B cell (primary cell): ENCODE measurements at regions not wholly inside any gene's neighbourhood (a gene's known extent, or its start where the extent isn't known, plus 50 kb on each side); places are given as distances from the start of the nearest gene placed in this dataset.

Source experiments
- ATAC-seq: fragments of 200-7000 bp; cut with Tn5 transposase; one replicate; pipeline ENCODE4 v1.10.0; 2021; ENCODE audit warnings: low read depth, mild to moderate bottlenecking, moderate number of reproducible peaks, moderate library complexity
- CTCF ChIA-PET: fragments of 350-600 bp; sonication (Branson Sonifier 250); formaldehyde crosslinking; loops from one replicate; lab custom pipeline; 2021; ENCODE audit warnings: antibody characterized with exemption, inconsistent platforms; lab: Charles Lee
- POLR2A ChIA-PET: fragments of 350-600 bp; sonication (Branson Sonifier 250); formaldehyde crosslinking; loops from one replicate; lab custom pipeline; 2021; ENCODE audit warnings: antibody characterized with exemption; lab: Charles Lee
- DNase-seq: peaks from one replicate; pipeline ENCODE4 v3.0.0; 2013
- H2AFZ ChIP-seq: 2 replicates; pipeline ENCODE4 v1.6.1; 2012; ENCODE audit warnings: mild to moderate bottlenecking, low read depth, low read length; ENCODE audit not compliant: insufficient read depth, poor library complexity, severe bottlenecking
- H3K27ac ChIP-seq, 2 donors: 1 replicate in 1 of 2; 2 replicates in 1 of 2; pipeline ENCODE4 v1.5.1; 2012 to 2013; ENCODE audit warnings: low read length in 2 of 2, mild to moderate bottlenecking in 2 of 2, moderate library complexity in 1 of 2
- H3K27me3 ChIP-seq, 4 experiments: fragments of 200-600 bp in 1 of 4; sonication (generic) in 1 of 4; replicated peaks in 1 of 4; 1 replicate in 2 of 4; 2 replicates in 2 of 4; pipeline versions ENCODE4 v1.6.1 to v1.7.0; 2013 to 2016; ENCODE audit warnings: low read length in 3 of 4, mild to moderate bottlenecking in 2 of 4, mixed read lengths in 1 of 4, moderate library complexity in 1 of 4; ENCODE audit not compliant: insufficient read depth in 4 of 4, control insufficient read depth in 3 of 4; ENCODE audit errors: control extremely low read depth in 1 of 4
- H3K36me3 ChIP-seq, 2 experiments: replicated peaks in 1 of 2; 1 replicate in 1 of 2; 2 replicates in 1 of 2; pipeline versions ENCODE4 v1.6.1 to v1.7.1; 2013; ENCODE audit warnings: low read length in 1 of 2; ENCODE audit not compliant: insufficient read depth in 2 of 2, control insufficient read depth in 1 of 2; ENCODE audit errors: control extremely low read depth in 1 of 2, extremely low read depth in 1 of 2
- H3K4me1 ChIP-seq, 2 donors: fragments of 200-600 bp in 1 of 2; sonication (generic) in 1 of 2; 1 replicate in 1 of 2; 2 replicates in 1 of 2; pipeline versions ENCODE4 v1.5.1 to v1.6.1; 2013 to 2017; ENCODE audit warnings: low read length in 2 of 2; ENCODE audit not compliant: control insufficient read depth in 2 of 2, insufficient read depth in 2 of 2
- H3K4me2 ChIP-seq: replicated peaks from 2 replicates; pipeline ENCODE3; 2012; ENCODE audit warnings: mild to moderate bottlenecking, low read depth, low read length; ENCODE audit not compliant: poor library complexity, severe bottlenecking
- H3K4me3 ChIP-seq, 5 experiments: fragments of 200-600 bp in 1 of 5; sonication (generic) in 1 of 5; 1 replicate in 3 of 5; 2 replicates in 2 of 5; pipeline versions ENCODE4 v1.5.1 to v1.7.0; 2011 to 2016; ENCODE audit warnings: low read length in 4 of 5, mild to moderate bottlenecking in 4 of 5, low read depth in 2 of 5, control low read depth in 1 of 5, moderate library complexity in 1 of 5; ENCODE audit not compliant: insufficient read depth in 1 of 5; ENCODE audit errors: control extremely low read depth in 1 of 5, extremely low read depth in 1 of 5
- H3K79me2 ChIP-seq: fragments of 200-600 bp; sonication (generic); one replicate; pipeline ENCODE4 v1.6.0; 2016; ENCODE audit warnings: low read length; ENCODE audit not compliant: control insufficient read depth, insufficient read depth
- H3K9ac ChIP-seq: fragments of 200-600 bp; sonication (generic); 2 replicates; pipeline ENCODE4 v1.6.1; 2017; ENCODE audit warnings: mild to moderate bottlenecking, low read length, moderate library complexity
- H3K9me3 ChIP-seq, 3 donors: one replicate each; pipeline versions ENCODE4 v1.6.1 to v1.7.1; 2013; ENCODE audit warnings: low read length in 2 of 3; ENCODE audit not compliant: control insufficient read depth in 2 of 3, insufficient read depth in 1 of 3; ENCODE audit errors: control extremely low read depth in 1 of 3
- H4K20me1 ChIP-seq: 2 replicates; pipeline ENCODE4 v1.6.0; 2012; ENCODE audit warnings: mild to moderate bottlenecking, low read length; ENCODE audit not compliant: insufficient read depth, control insufficient read depth, poor library complexity, severe bottlenecking
- H3K27ac Mint-ChIP-seq: one replicate; pipeline ENCODE4 v1.8.0; 2021; ENCODE audit warnings: mixed read lengths
- H3K27me3 Mint-ChIP-seq: one replicate; pipeline ENCODE4 v1.8.0; 2021; ENCODE audit warnings: mixed read lengths
- H3K4me1 Mint-ChIP-seq: one replicate; pipeline ENCODE4 v1.8.0; 2021; ENCODE audit warnings: mixed read lengths
- H3K4me3 Mint-ChIP-seq: one replicate; pipeline ENCODE4 v1.8.0; 2021; ENCODE audit warnings: mixed read lengths
- H3K9me3 Mint-ChIP-seq: one replicate; pipeline ENCODE4 v1.8.0; 2022; ENCODE audit warnings: mixed read lengths; ENCODE audit not compliant: insufficient read depth
- EZH2 ChIP-seq: IDR thresholded peaks from 2 replicates; pipeline ENCODE4 v1.6.1; 2012; ENCODE audit warnings: borderline replicate concordance, low read depth, mild to moderate bottlenecking, moderate library complexity, low read length; ENCODE audit not compliant: insufficient read depth, poor library complexity, severe bottlenecking
- WGBS: methylation state at CpG from one replicate; pipeline ENCODE4 v1.1.5; 2013; ENCODE audit warnings: missing lambda C conversion rate; ENCODE audit not compliant: insufficient coverage; 5-methylcytosine and 5-hydroxymethylcytosine counted together
- intact Hi-C: fragments of 100-400 bp; cut with micrococcal nuclease; formaldehyde crosslinking; loops from one replicate; pipeline ENCODE4 v1.10.0; 2022
- TF ChIP-seq, protein P1 (sequence below): fragments of 200-600 bp; IDR thresholded peaks from one replicate; pipeline ENCODE4 v1.8.0; 2022; ENCODE audit warnings: antibody characterized with exemption, mild to moderate bottlenecking

DNA sequence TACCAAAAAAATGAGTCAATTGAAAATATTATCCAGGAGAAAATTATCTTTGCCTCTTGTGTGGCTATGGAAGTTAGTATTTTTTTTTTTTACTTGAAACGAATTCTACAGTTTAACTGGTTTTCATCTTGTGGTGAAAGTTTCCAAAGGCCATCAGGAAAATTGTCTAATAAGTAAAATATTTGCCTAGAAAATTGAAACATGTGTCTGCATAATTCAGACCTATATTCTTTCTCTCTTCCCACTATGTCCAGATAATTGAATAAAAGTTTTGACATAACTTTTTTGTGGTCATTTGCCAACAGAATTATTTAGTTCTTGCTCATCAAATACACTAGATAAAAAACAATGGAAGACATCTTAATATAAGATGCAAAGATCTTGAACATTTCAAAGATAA, 321.5 kb upstream of the RPS23 start:
- H3K4me1 Mint-ChIP-seq = no peaks in the 10 kb centered on the region
- H3K27me3 ChIP-seq = no peaks in the 10 kb centered on the region
- H3K27ac ChIP-seq = no peak overlapping the region
- H3K27ac Mint-ChIP-seq = no peak overlapping the region
- H3K79me2 ChIP-seq = no peaks in the 10 kb centered on the region
- H3K4me2 ChIP-seq = no peak overlapping the region
- H3K27me3 Mint-ChIP-seq = no peaks in the 10 kb centered on the region
- no peaks in the 10 kb centered on the region for H4K20me1 ChIP-seq
- DNase-seq (no peak), ATAC-seq (no peak)
- H3K4me3 ChIP-seq = no peak overlapping the region
- H3K36me3 ChIP-seq = no peaks in the 10 kb centered on the region
- intact Hi-C loops = no loop called here
- no peak overlapping the region for H2AFZ ChIP-seq
- ChIA-PET CTCF (no interaction called here), POLR2A (no interaction called here)
- no peaks in the 10 kb centered on the region for H3K9me3 Mint-ChIP-seq
- H3K9me3 ChIP-seq = no peaks in the 10 kb centered on the region
- TF ChIP-seq, protein P1, sequence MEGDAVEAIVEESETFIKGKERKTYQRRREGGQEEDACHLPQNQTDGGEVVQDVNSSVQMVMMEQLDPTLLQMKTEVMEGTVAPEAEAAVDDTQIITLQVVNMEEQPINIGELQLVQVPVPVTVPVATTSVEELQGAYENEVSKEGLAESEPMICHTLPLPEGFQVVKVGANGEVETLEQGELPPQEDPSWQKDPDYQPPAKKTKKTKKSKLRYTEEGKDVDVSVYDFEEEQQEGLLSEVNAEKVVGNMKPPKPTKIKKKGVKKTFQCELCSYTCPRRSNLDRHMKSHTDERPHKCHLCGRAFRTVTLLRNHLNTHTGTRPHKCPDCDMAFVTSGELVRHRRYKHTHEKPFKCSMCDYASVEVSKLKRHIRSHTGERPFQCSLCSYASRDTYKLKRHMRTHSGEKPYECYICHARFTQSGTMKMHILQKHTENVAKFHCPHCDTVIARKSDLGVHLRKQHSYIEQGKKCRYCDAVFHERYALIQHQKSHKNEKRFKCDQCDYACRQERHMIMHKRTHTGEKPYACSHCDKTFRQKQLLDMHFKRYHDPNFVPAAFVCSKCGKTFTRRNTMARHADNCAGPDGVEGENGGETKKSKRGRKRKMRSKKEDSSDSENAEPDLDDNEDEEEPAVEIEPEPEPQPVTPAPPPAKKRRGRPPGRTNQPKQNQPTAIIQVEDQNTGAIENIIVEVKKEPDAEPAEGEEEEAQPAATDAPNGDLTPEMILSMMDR = no peak
- TF ChIP-seq EZH2 = no peak
- no peak overlapping the region for H3K9ac ChIP-seq
- WGBS = no CpG with 5 or more reads among the region's 1 CpG
- H3K4me3 Mint-ChIP-seq = no peak overlapping the region
- H3K4me1 ChIP-seq = no peaks in the 10 kb centered on the region

DNA sequence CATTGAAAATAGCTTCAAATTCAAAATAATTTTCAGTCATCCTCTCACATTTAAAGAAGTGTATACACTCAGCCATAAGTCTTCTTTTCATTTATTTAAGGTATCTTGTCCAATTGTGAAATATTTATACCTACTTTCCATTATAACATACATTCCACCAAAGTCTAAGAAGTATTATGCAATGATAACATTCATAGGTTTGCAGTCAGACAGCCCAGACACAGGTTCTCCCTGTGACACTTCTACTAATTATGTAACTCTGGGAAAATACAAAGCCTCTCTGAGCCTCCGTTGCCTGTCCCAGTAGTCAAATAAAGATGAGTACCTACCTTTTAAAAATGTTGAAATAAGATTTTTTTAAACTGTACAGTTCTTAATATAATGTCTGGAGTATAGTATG, 320.9 kb upstream of the RPS23 start:
- H3K4me1 ChIP-seq = no peaks in the 10 kb centered on the region
- WGBS = no CpG with 5 or more reads among the region's 1 CpG
- DNase-seq (no peak), ATAC-seq (no peak)
- no peak overlapping the region for H3K27ac ChIP-seq
- H3K9me3 ChIP-seq = no peaks in the 10 kb centered on the region
- H3K36me3 ChIP-seq = no peaks in the 10 kb centered on the region
- Mint-ChIP-seq H3K4me3 (no peak overlapping the region), H3K27ac (no peak overlapping the region), H3K9me3 (no peaks in the 10 kb centered on the region), H3K4me1 (no peaks in the 10 kb centered on the region), H3K27me3 (no peaks in the 10 kb centered on the region)
- POLR2A ChIA-PET = no interaction called here
- H3K4me2 ChIP-seq = no peak overlapping the region
- no peak for TF ChIP-seq EZH2
- TF ChIP-seq, protein P1 = no peak
- intact Hi-C loops = no loop called here
- no peaks in the 10 kb centered on the region for H4K20me1 ChIP-seq
- no peak overlapping the region for H2AFZ ChIP-seq
- H3K27me3 ChIP-seq = no peaks in the 10 kb centered on the region
- H3K79me2 ChIP-seq = no peaks in the 10 kb centered on the region
- H3K9ac ChIP-seq = no peak overlapping the region
- no peak overlapping the region for H3K4me3 ChIP-seq
- CTCF ChIA-PET = no interaction called here
